Nephron progenitor cell (in vitro differentiated cells): ENCODE measurements at regions not wholly inside any gene's neighbourhood (a gene's known extent, or its start where the extent isn't known, plus 50 kb on each side); places are given as distances from the start of the nearest gene placed in this dataset.

ENCODE experiments used
- DNase-seq: peaks from one replicate; pipeline ENCODE4 v3.0.0; 2021
- H3K27ac Mint-ChIP-seq: 2 replicates; pipeline ENCODE4 v1.8.0; 2021; ENCODE audit warnings: mild to moderate bottlenecking, moderate library complexity, mixed read lengths
- H3K27me3 Mint-ChIP-seq: 2 replicates; pipeline ENCODE4 v1.8.0; 2021; ENCODE audit warnings: mild to moderate bottlenecking, low read depth, mixed read lengths; ENCODE audit not compliant: poor library complexity
- H3K36me3 Mint-ChIP-seq: 2 replicates; pipeline ENCODE4 v1.8.0; 2021; ENCODE audit warnings: low read depth, mixed read lengths
- H3K4me1 Mint-ChIP-seq: 2 replicates; pipeline ENCODE4 v1.8.0; 2021; ENCODE audit warnings: mixed read lengths
- H3K4me3 Mint-ChIP-seq: 2 replicates; pipeline ENCODE4 v1.8.0; 2021; ENCODE audit warnings: mild to moderate bottlenecking, moderate library complexity, mixed read lengths
- H3K9me3 Mint-ChIP-seq: 2 replicates; pipeline ENCODE4 v1.8.0; 2021; ENCODE audit warnings: mild to moderate bottlenecking, moderate library complexity, mixed read lengths
- CTCF ChIP-seq: fragments of 200-600 bp; sonication (generic); IDR thresholded peaks from 2 replicates; pipeline ENCODE4 v1.5.0; 2021; ENCODE audit warnings: antibody characterized with exemption

GRCh38 chr12:48276621-48277020 lies 73.5 kb upstream of the OR10AD1 start:
- Mint-ChIP-seq H3K4me3 (no peak overlapping the region), H3K4me1 (no peaks in the 10 kb centered on the region), H3K9me3 (peaks cover 49% of the 10 kb centered on the region), H3K27ac (no peak overlapping the region), H3K36me3 (no peaks in the 10 kb centered on the region), H3K27me3 (peaks cover 24% of the 10 kb centered on the region)
- no peak for DNase-seq
- no peak for TF ChIP-seq CTCF

- no peaks in the 10 kb centered on the region for H3K4me1 Mint-ChIP-seq
- no peak overlapping the region for H3K4me3 Mint-ChIP-seq
- H3K27ac Mint-ChIP-seq = no peak overlapping the region
- H3K9me3 Mint-ChIP-seq = peaks cover 4% of the 10 kb centered on the region
- TF ChIP-seq CTCF = no peak
- peaks cover 49% of the 10 kb centered on the region for H3K27me3 Mint-ChIP-seq
- H3K36me3 Mint-ChIP-seq = no peaks in the 10 kb centered on the region
- no peak for DNase-seq
These were observed 63.7 kb upstream of the OR10AD1 start for GRCh38 chr12:48266826-48267225.

GRCh38 chr12:48265777-48266176 lies 62.7 kb upstream of the OR10AD1 start:
- DNase-seq = no peak
- no peak for TF ChIP-seq CTCF
- no peak overlapping the region for H3K27ac Mint-ChIP-seq
- H3K9me3 Mint-ChIP-seq = peaks cover 3% of the 10 kb centered on the region
- H3K4me1 Mint-ChIP-seq = no peaks in the 10 kb centered on the region
- H3K4me3 Mint-ChIP-seq = no peak overlapping the region
- peaks cover 44% of the 10 kb centered on the region for H3K27me3 Mint-ChIP-seq
- no peaks in the 10 kb centered on the region for H3K36me3 Mint-ChIP-seq

GRCh38 chr12:48263617-48264016 lies 60.5 kb upstream of the OR10AD1 start:
- peaks cover 44% of the 10 kb centered on the region for H3K27me3 Mint-ChIP-seq
- H3K9me3 Mint-ChIP-seq = peaks cover 4% of the 10 kb centered on the region
- H3K4me1 Mint-ChIP-seq = no peaks in the 10 kb centered on the region
- no peak overlapping the region for H3K4me3 Mint-ChIP-seq
- no peaks in the 10 kb centered on the region for H3K36me3 Mint-ChIP-seq
- no peak for TF ChIP-seq CTCF
- no peak for DNase-seq
- H3K27ac Mint-ChIP-seq = no peak overlapping the region

- H3K27me3 Mint-ChIP-seq = peaks cover 33% of the 10 kb centered on the region
- no peak overlapping the region for H3K27ac Mint-ChIP-seq
- no peak for TF ChIP-seq CTCF
- no peak for DNase-seq
- H3K36me3 Mint-ChIP-seq = no peaks in the 10 kb centered on the region
- no peaks in the 10 kb centered on the region for H3K4me1 Mint-ChIP-seq
- peaks cover 8% of the 10 kb centered on the region for H3K9me3 Mint-ChIP-seq
- no peak overlapping the region for H3K4me3 Mint-ChIP-seq
These were observed 58.7 kb upstream of the OR10AD1 start for GRCh38 chr12:48261773-48262172.
